Endothelial cell of umbilical vein (primary cell): ENCODE measurements at regions not wholly inside any gene's neighbourhood (a gene's known extent, or its start where the extent isn't known, plus 50 kb on each side); places are given as distances from the start of the nearest gene placed in this dataset.
A peak's percentile ranks its signal among the peaks of the same experiment; 100 is the strongest.

Source experiments
- BruUV-seq: library from RNA; stranded (reverse); fragments of 400-500 nt; replicated peaks from 2 replicates; lab custom pipeline; 2021; lab: Mats Ljungman, UMichigan
- CTCF ChIA-PET: fragments of 300-600, 350-600 bp; sonication (Branson Sonifier 250); formaldehyde crosslinking; loops from one replicate; lab custom pipeline; 2021; ENCODE audit warnings: antibody characterized with exemption, inconsistent platforms; lab: Charles Lee
- POLR2A ChIA-PET: fragments of 300-600, 350-600 bp; sonication (Branson Sonifier 250); formaldehyde crosslinking; loops from one replicate; lab custom pipeline; 2021; ENCODE audit warnings: antibody characterized with exemption, inconsistent platforms; lab: Charles Lee
- DNase-seq: peaks from one replicate; pipeline ENCODE4 v3.0.0-alpha.2; 2011; ENCODE audit warnings: low read depth, low spot score
- FAIRE-seq: peaks from 2 replicates; lab custom pipeline; 2011; peaks lifted over from hg19 to GRCh38; lab: Jason Lieb, UNC
- H2AFZ ChIP-seq: 2 replicates; pipeline ENCODE4 v1.6.0; 2012; ENCODE audit warnings: low read depth, low read length, control low read depth, inconsistent platforms
- H3K27ac ChIP-seq: 2 replicates; pipeline ENCODE4 v1.5.1; 2011; ENCODE audit warnings: low read depth, mild to moderate bottlenecking, control low read depth, low read length, moderate library complexity; ENCODE audit not compliant: insufficient read depth
- H3K27me3 ChIP-seq, 2 experiments: 2 replicates each; pipeline versions ENCODE4 v1.6.0 to v1.6.1; 2011; ENCODE audit warnings: low read length in 2 of 2, mixed read lengths in 1 of 2; ENCODE audit not compliant: control insufficient read depth in 2 of 2, insufficient read depth in 2 of 2
- H3K36me3 ChIP-seq, 2 experiments: 2 replicates in 1 of 2; 3 replicates in 1 of 2; pipeline ENCODE4 v1.5.1; 2011; ENCODE audit warnings: low read length in 2 of 2, mild to moderate bottlenecking in 1 of 2, moderate library complexity in 1 of 2; ENCODE audit not compliant: control insufficient read depth in 2 of 2, insufficient read depth in 2 of 2; ENCODE audit errors: extremely low read depth in 1 of 2
- H3K4me1 ChIP-seq: 3 replicates; pipeline ENCODE4 v1.5.1; 2011; ENCODE audit warnings: mild to moderate bottlenecking, low read length; ENCODE audit not compliant: control insufficient read depth, insufficient read depth; ENCODE audit errors: extremely low read depth
- H3K4me2 ChIP-seq: 2 replicates; pipeline ENCODE4 v1.6.1; 2011; ENCODE audit warnings: low read length, control low read depth, mixed read lengths; ENCODE audit not compliant: insufficient read depth
- H3K4me3 ChIP-seq, 3 experiments: fragments of 200-600 bp in 1 of 3; sonication (generic), shearing (Covaris generic) in 1 of 3; replicated peaks in 1 of 3; 2 replicates each; pipeline ENCODE4 v1.5.1; 2011 to 2016; ENCODE audit warnings: control low read depth in 3 of 3, low read length in 3 of 3, mild to moderate bottlenecking in 2 of 3, inconsistent platforms in 1 of 3, low read depth in 1 of 3, moderate library complexity in 1 of 3; ENCODE audit not compliant: insufficient read depth in 1 of 3
- H3K79me2 ChIP-seq: 2 replicates; pipeline ENCODE4 v1.6.0; 2012; ENCODE audit warnings: low read length, inconsistent platforms; ENCODE audit not compliant: control insufficient read depth, insufficient read depth
- H3K9ac ChIP-seq: replicated peaks from 2 replicates; pipeline ENCODE3; 2011; ENCODE audit warnings: low read length, control low read depth; ENCODE audit not compliant: insufficient read depth; ENCODE audit errors: extremely low read depth
- H3K9me1 ChIP-seq: replicated peaks from 3 replicates; pipeline ENCODE4 v1.6.0; 2011; ENCODE audit warnings: mild to moderate bottlenecking, low read length; ENCODE audit not compliant: control insufficient read depth, insufficient read depth; ENCODE audit errors: extremely low read depth
- H3K9me3 ChIP-seq: replicated peaks from 2 replicates; pipeline ENCODE4 v1.5.1; 2012; ENCODE audit warnings: low read length, inconsistent platforms; ENCODE audit not compliant: control insufficient read depth, insufficient read depth
- H4K20me1 ChIP-seq: replicated peaks from 2 replicates; pipeline ENCODE3; 2011; ENCODE audit warnings: mild to moderate bottlenecking, low read length; ENCODE audit not compliant: control insufficient read depth, insufficient read depth; ENCODE audit errors: extremely low read depth
- CTCF ChIP-seq, 2 donors: IDR thresholded peaks; 1 replicate in 1 of 2; 2 replicates in 1 of 2; pipeline ENCODE4 v1.5.1; 2011; ENCODE audit warnings: low read length in 2 of 2, mild to moderate bottlenecking in 2 of 2, moderate library complexity in 2 of 2, control low read depth in 1 of 2, inconsistent platforms in 1 of 2, low read depth in 1 of 2; ENCODE audit not compliant: insufficient read depth in 1 of 2; ENCODE audit errors: extremely low read depth in 1 of 2
- EZH2 ChIP-seq: IDR thresholded peaks from 2 replicates; pipeline ENCODE4 v1.6.1; 2012; ENCODE audit warnings: borderline replicate concordance, low read depth, mild to moderate bottlenecking, moderate library complexity, low read length, inconsistent platforms; ENCODE audit not compliant: severe bottlenecking
- FOS ChIP-seq: IDR thresholded peaks from 2 replicates; pipeline ENCODE4 v1.6.1; 2011; ENCODE audit warnings: mild to moderate bottlenecking, low read length, moderate library complexity, borderline replicate concordance; ENCODE audit not compliant: insufficient read depth
- GATA2 ChIP-seq: IDR thresholded peaks from 2 replicates; pipeline ENCODE4 v1.7.0; 2011; ENCODE audit warnings: low read depth, mild to moderate bottlenecking, moderate library complexity, mixed read lengths, low read length; ENCODE audit not compliant: insufficient read length, insufficient read depth
- JUN ChIP-seq: IDR thresholded peaks from 2 replicates; pipeline ENCODE4 v1.6.1; 2011; ENCODE audit warnings: borderline replicate concordance, low read depth; ENCODE audit not compliant: insufficient read length, insufficient read depth
- MYC ChIP-seq: IDR thresholded peaks from one replicate; pipeline ENCODE4 v1.6.1; 2011; ENCODE audit warnings: mild to moderate bottlenecking, low read depth, low read length
- POLR2A ChIP-seq: IDR thresholded peaks from 2 replicates; pipeline ENCODE4 v1.6.1; 2012; ENCODE audit warnings: low read depth, mild to moderate bottlenecking, control low read depth, low read length
- POLR2AphosphoS5 ChIP-seq: IDR thresholded peaks from 2 replicates; pipeline ENCODE4 v1.6.1; 2012; ENCODE audit warnings: low read depth, mild to moderate bottlenecking, control low read depth, low read length, moderate library complexity; ENCODE audit not compliant: insufficient read depth
- dilution Hi-C: fragments of 300-500 bp; cut with MboI; formaldehyde crosslinking; loops from one replicate; pipeline ENCODE4 v1.15.0; 2019; ENCODE audit warnings: low sequenced_read_pairs; ENCODE audit not compliant: extremely low pct_ligation_motif_present
- intact Hi-C: fragments of 100-400 bp; cut with micrococcal nuclease; formaldehyde crosslinking; loops from one replicate; pipeline ENCODE4 v1.10.0; 2022
- TF ChIP-seq, protein P1 (sequence below): IDR thresholded peaks from 2 replicates; pipeline ENCODE4 v1.6.1; 2011; ENCODE audit not compliant: insufficient read depth, insufficient read length

DNA sequence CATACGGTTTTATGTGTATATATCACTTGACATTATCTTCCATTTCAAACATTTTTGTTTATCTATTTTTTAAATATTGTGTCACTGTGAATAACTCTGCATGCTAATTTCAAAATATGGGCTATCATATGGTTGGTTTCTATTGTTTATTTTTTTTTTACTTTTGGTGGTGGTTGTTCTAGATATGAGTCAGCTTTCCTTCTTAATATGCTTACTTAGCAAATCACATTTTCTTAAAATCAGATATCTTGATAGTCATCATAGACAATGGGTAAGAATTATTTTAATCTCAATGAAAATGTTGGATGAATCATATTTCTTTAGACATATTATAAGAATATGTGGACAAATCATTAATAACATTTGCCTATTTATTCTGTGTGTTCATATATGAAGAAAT lies 881.5 kb downstream of the BRINP3 start:
- DNase-seq (peak; percentile 23), FAIRE-seq (no peak)
- H3K79me2 ChIP-seq = no peaks in the 10 kb centered on the region
- dilution Hi-C loops = no loop called here
- no peaks in the 10 kb centered on the region for H4K20me1 ChIP-seq
- no peak overlapping the region for H3K27ac ChIP-seq
- no peaks in the 10 kb centered on the region for H3K9me1 ChIP-seq
- H3K4me2 ChIP-seq = no peak overlapping the region
- H3K9me3 ChIP-seq = no peaks in the 10 kb centered on the region
- no peak overlapping the region for H3K9ac ChIP-seq
- CTCF ChIA-PET = no interaction called here
- intact Hi-C loops = no loop called here
- H3K4me1 ChIP-seq = peaks cover 14% of the 10 kb centered on the region
- TF ChIP-seq POLR2AphosphoS5 = no peak
- no peak for TF ChIP-seq POLR2A
- TF ChIP-seq GATA2 = peak; percentile 32
- TF ChIP-seq JUN = no peak
- TF ChIP-seq FOS = peak; percentile 68
- TF ChIP-seq CTCF (IDR thresholded peaks at IDR 0.05; ENCODE audit: extremely low read depth in 1 of 2, insufficient read depth in 1 of 2, low read depth in 1 of 2, low read length in 2 of 2) = no peak
- TF ChIP-seq MYC = no peak
- TF ChIP-seq, protein P1, sequence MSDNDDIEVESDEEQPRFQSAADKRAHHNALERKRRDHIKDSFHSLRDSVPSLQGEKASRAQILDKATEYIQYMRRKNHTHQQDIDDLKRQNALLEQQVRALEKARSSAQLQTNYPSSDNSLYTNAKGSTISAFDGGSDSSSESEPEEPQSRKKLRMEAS = no peak
- no peak for TF ChIP-seq EZH2
- no peak overlapping the region for H3K4me3 ChIP-seq
- no peaks in the 10 kb centered on the region for H3K36me3 ChIP-seq
- H2AFZ ChIP-seq = no peak overlapping the region
- no TSS peak for BruUV-seq
- no peaks in the 10 kb centered on the region for H3K27me3 ChIP-seq
- POLR2A ChIA-PET = no interaction called here
